ENCODE measurements at regions not wholly inside any gene's neighbourhood (a gene's known extent, or its start where the extent isn't known, plus 50 kb on each side); places are given as distances from the start of the nearest gene placed in this dataset.

- Mint-ChIP-seq H3K27ac (ENCODE audit: unreplicated experiment) (no peak overlapping the region), H3K27me3 (ENCODE audit: unreplicated experiment) (peaks cover 10% of the 10 kb centered on the region), H3K4me1 (ENCODE audit: low read depth, unreplicated experiment) (peaks cover 42% of the 10 kb centered on the region), H3K4me3 (ENCODE audit: unreplicated experiment) (no peak overlapping the region), H3K9me3 (ENCODE audit: unreplicated experiment) (peaks cover 9% of the 10 kb centered on the region), H3K36me3 (ENCODE audit: unreplicated experiment) (no peaks in the 10 kb centered on the region)
- no peak for DNase-seq
- no peak for TF ChIP-seq CTCF (IDR thresholded peaks at IDR 0.05; ENCODE audit: partially characterized antibody, unreplicated experiment)
Observed at GRCh38 chr11:129319751-129320150, 55.9 kb upstream of the BARX2 start.

GRCh38 chr11:129319201-129319600 is 56.4 kb upstream of the BARX2 start:
- peaks cover 39% of the 10 kb centered on the region for H3K4me1 Mint-ChIP-seq (ENCODE audit: low read depth, unreplicated experiment)
- H3K27ac Mint-ChIP-seq (ENCODE audit: unreplicated experiment), result no peak overlapping the region
- peaks cover 6% of the 10 kb centered on the region for H3K9me3 Mint-ChIP-seq (ENCODE audit: unreplicated experiment)
- H3K27me3 Mint-ChIP-seq (ENCODE audit: unreplicated experiment), result peaks cover 6% of the 10 kb centered on the region
- no peaks in the 10 kb centered on the region for H3K36me3 Mint-ChIP-seq (ENCODE audit: unreplicated experiment)
- DNase-seq, result no peak
- no peak for TF ChIP-seq CTCF (IDR thresholded peaks at IDR 0.05; ENCODE audit: partially characterized antibody, unreplicated experiment)
- H3K4me3 Mint-ChIP-seq (ENCODE audit: unreplicated experiment), result no peak overlapping the region

- Mint-ChIP-seq H3K4me1 (ENCODE audit: low read depth, unreplicated experiment) (peaks cover 30% of the 10 kb centered on the region), H3K36me3 (ENCODE audit: unreplicated experiment) (no peaks in the 10 kb centered on the region), H3K4me3 (ENCODE audit: unreplicated experiment) (no peak overlapping the region), H3K27me3 (ENCODE audit: unreplicated experiment) (peaks cover 4% of the 10 kb centered on the region), H3K27ac (ENCODE audit: unreplicated experiment) (no peak overlapping the region), H3K9me3 (ENCODE audit: unreplicated experiment) (peaks cover under 1% of the 10 kb centered on the region)
- no peak for TF ChIP-seq CTCF (IDR thresholded peaks at IDR 0.05; ENCODE audit: partially characterized antibody, unreplicated experiment)
- no peak for DNase-seq
Observed at GRCh38 chr11:129317571-129317970, 58.1 kb upstream of the BARX2 start.

- no peak for TF ChIP-seq CTCF (IDR thresholded peaks at IDR 0.05; ENCODE audit: partially characterized antibody, unreplicated experiment)
Observed at GRCh38 chr11:129316781-129317180, 58.9 kb upstream of the BARX2 start.

GRCh38 chr11:129315781-129316579 is 59.7 kb upstream of the BARX2 start:
- peak overlapping the region; percentile 41 for H3K27ac Mint-ChIP-seq (ENCODE audit: unreplicated experiment)
- no peaks in the 10 kb centered on the region for H3K36me3 Mint-ChIP-seq (ENCODE audit: unreplicated experiment)
- peaks cover 25% of the 10 kb centered on the region for H3K4me1 Mint-ChIP-seq (ENCODE audit: low read depth, unreplicated experiment)
- no peak overlapping the region for H3K4me3 Mint-ChIP-seq (ENCODE audit: unreplicated experiment)
- TF ChIP-seq CTCF (IDR thresholded peaks at IDR 0.05; ENCODE audit: partially characterized antibody, unreplicated experiment), result no peak
- H3K27me3 Mint-ChIP-seq (ENCODE audit: unreplicated experiment), result peaks cover 4% of the 10 kb centered on the region
- no peak for DNase-seq
- no peaks in the 10 kb centered on the region for H3K9me3 Mint-ChIP-seq (ENCODE audit: unreplicated experiment)

More at GRCh38 chr11:129316781-129317180, 58.9 kb upstream of the BARX2 start:
- Mint-ChIP-seq H3K27ac (ENCODE audit: unreplicated experiment) (no peak overlapping the region), H3K4me3 (ENCODE audit: unreplicated experiment) (no peak overlapping the region), H3K36me3 (ENCODE audit: unreplicated experiment) (no peaks in the 10 kb centered on the region), H3K9me3 (ENCODE audit: unreplicated experiment) (no peaks in the 10 kb centered on the region), H3K27me3 (ENCODE audit: unreplicated experiment) (peaks cover 4% of the 10 kb centered on the region), H3K4me1 (ENCODE audit: low read depth, unreplicated experiment) (peaks cover 27% of the 10 kb centered on the region)
- no peak for DNase-seq
